ENCODE measurements at regions not wholly inside any gene's neighbourhood (a gene's known extent, or its start where the extent isn't known, plus 50 kb on each side); places are given as distances from the start of the nearest gene placed in this dataset.

GRCh38 chrX:42694260-42694815 is 83.6 kb downstream of the PPP1R2C start:
- TF ChIP-seq CTCF (IDR thresholded peaks at IDR 0.05; ENCODE audit: low read depth, low read length, poor library complexity, severe bottlenecking), result no peak
- TF ChIP-seq EZH2phosphoT487 (IDR thresholded peaks at IDR 0.05; ENCODE audit: borderline replicate concordance, low read length), result no peak

GRCh38 chrX:42691196-42691595 is 86.8 kb downstream of the PPP1R2C start:
- Histone ChIP-seq H3K36me3 (ENCODE audit: control insufficient read depth, low read length) (no peaks in the 10 kb centered on the region), H3K27ac (ENCODE audit: low read depth, low read length) (no peak overlapping the region), H3F3A (ENCODE audit: control insufficient read depth, insufficient read depth) (no peaks in the 10 kb centered on the region), H3K9me3 (ENCODE audit: control insufficient read depth, insufficient read depth, low read length) (no peaks in the 10 kb centered on the region), H3K9me2 (replicated peaks; ENCODE audit: control insufficient read depth, low read length) (no peaks in the 10 kb centered on the region), H4K20me1 (ENCODE audit: control insufficient read depth, insufficient read depth, low read depth, low read length) (no peaks in the 10 kb centered on the region), H3K4me1 (ENCODE audit: control insufficient read depth, low read length) (no peaks in the 10 kb centered on the region), H3K27me3 (ENCODE audit: control insufficient read depth, low read length) (no peaks in the 10 kb centered on the region), H3K4me3 (ENCODE audit: low read length) (no peak overlapping the region), H3K79me2 (ENCODE audit: control insufficient read depth, low read length) (no peaks in the 10 kb centered on the region), H3K4me2 (ENCODE audit: low read length) (no peak overlapping the region)
- TF ChIP-seq CTCF (IDR thresholded peaks at IDR 0.05; ENCODE audit: low read depth, low read length, poor library complexity, severe bottlenecking) (no peak), EZH2phosphoT487 (IDR thresholded peaks at IDR 0.05; ENCODE audit: borderline replicate concordance, low read length) (no peak)

More at GRCh38 chrX:42694260-42694815, 83.6 kb downstream of the PPP1R2C start:
- H3F3A ChIP-seq (ENCODE audit: control insufficient read depth, insufficient read depth), result no peaks in the 10 kb centered on the region
- H3K4me3 ChIP-seq (ENCODE audit: low read length), result no peak overlapping the region
- no peaks in the 10 kb centered on the region for H3K9me2 ChIP-seq (replicated peaks; ENCODE audit: control insufficient read depth, low read length)
- H3K36me3 ChIP-seq (ENCODE audit: control insufficient read depth, low read length), result no peaks in the 10 kb centered on the region
- H4K20me1 ChIP-seq (ENCODE audit: control insufficient read depth, insufficient read depth, low read depth, low read length), result no peaks in the 10 kb centered on the region
- no peak overlapping the region for H3K27ac ChIP-seq (ENCODE audit: low read depth, low read length)
- H3K4me1 ChIP-seq (ENCODE audit: control insufficient read depth, low read length), result no peaks in the 10 kb centered on the region
- no peaks in the 10 kb centered on the region for H3K27me3 ChIP-seq (ENCODE audit: control insufficient read depth, low read length)
- H3K9me3 ChIP-seq (ENCODE audit: control insufficient read depth, insufficient read depth, low read length), result no peaks in the 10 kb centered on the region
- H3K79me2 ChIP-seq (ENCODE audit: control insufficient read depth, low read length), result no peaks in the 10 kb centered on the region
- no peak overlapping the region for H3K4me2 ChIP-seq (ENCODE audit: low read length)

GRCh38 chrX:42686706-42687105 is 91.3 kb downstream of the PPP1R2C start:
- Histone ChIP-seq H3K36me3 (ENCODE audit: control insufficient read depth, low read length) (no peaks in the 10 kb centered on the region), H3K9me2 (replicated peaks; ENCODE audit: control insufficient read depth, low read length) (no peaks in the 10 kb centered on the region), H3K27me3 (ENCODE audit: control insufficient read depth, low read length) (no peaks in the 10 kb centered on the region), H3K27ac (ENCODE audit: low read depth, low read length) (no peak overlapping the region), H3K4me1 (ENCODE audit: control insufficient read depth, low read length) (no peaks in the 10 kb centered on the region), H4K20me1 (ENCODE audit: control insufficient read depth, insufficient read depth, low read depth, low read length) (no peaks in the 10 kb centered on the region), H3K4me2 (ENCODE audit: low read length) (no peak overlapping the region), H3F3A (ENCODE audit: control insufficient read depth, insufficient read depth) (no peaks in the 10 kb centered on the region), H3K9me3 (ENCODE audit: control insufficient read depth, insufficient read depth, low read length) (no peaks in the 10 kb centered on the region), H3K4me3 (ENCODE audit: low read length) (no peak overlapping the region), H3K79me2 (ENCODE audit: control insufficient read depth, low read length) (no peaks in the 10 kb centered on the region)
- TF ChIP-seq EZH2phosphoT487 (IDR thresholded peaks at IDR 0.05; ENCODE audit: borderline replicate concordance, low read length) (no peak), CTCF (IDR thresholded peaks at IDR 0.05; ENCODE audit: low read depth, low read length, poor library complexity, severe bottlenecking) (no peak)
